ENCODE measurements at regions not wholly inside any gene's neighbourhood (a gene's known extent, or its start where the extent isn't known, plus 50 kb on each side); places are given as distances from the start of the nearest gene placed in this dataset.

DNA sequence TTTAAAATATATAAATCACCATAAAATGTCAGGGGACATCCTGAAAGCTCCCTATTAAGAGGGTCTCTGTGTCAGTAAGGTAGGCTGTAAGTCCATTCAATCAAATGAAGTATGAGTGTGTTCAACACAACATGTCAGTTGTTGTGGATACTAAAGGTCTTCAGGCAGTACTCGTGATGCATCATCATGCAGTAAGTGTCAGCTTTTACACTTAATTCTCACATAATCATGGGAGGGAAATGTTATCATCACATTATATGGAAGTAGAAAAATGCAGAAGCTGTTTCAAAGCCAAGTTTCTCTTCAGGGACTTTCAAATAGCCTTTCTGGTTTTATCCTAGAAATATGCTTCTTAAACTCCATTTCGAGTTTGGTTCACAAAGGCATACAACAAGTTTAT is 477.1 kb upstream of the ID2 start:
- no peak for DNase-seq (ENCODE audit: low spot score)
- intact Hi-C loops (cut with DNase I): no loop called here

DNA sequence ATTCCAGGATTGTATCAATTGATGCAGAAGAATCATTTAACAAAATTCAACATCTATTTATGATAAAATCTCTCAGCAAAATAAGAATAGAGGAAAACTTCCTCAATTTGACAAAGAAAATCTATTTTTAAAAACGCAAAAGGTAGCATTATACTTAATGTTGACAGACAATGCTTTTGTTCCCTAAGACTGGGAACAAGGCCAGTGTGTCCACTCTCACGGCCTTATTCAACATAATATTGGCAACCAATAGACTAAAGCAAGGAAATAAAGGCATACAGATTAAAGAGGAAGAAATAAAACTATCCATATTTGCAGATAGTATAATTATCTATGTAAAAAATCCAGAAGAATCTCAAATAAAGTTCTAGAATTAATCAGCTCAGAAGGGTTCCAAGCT is 472.4 kb upstream of the ID2 start:
- DNase-seq (ENCODE audit: low spot score): no peak
- intact Hi-C loops (cut with DNase I): no loop called here

DNA sequence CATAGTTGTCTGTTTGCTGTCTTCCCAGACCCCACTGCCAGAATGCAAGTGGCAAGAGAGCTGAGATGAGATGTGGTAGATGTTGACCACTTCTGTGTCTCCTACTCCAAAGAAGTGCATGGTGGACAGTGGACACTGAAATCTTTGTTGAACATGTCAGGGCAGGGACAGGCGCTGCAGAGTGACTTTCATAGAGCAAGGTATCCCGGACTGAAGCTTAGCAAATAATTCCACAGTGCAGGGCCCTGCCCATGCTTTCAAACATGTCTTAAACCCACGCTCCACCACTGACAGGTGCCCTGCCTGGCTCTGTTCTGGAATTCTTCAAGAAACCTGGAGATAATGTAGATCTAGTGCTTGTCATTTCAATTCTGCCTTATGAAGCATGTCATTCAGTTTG is 470.5 kb upstream of the ID2 start:
- intact Hi-C loops (cut with DNase I): no loop called here
- DNase-seq (ENCODE audit: low spot score): no peak

GRCh38 chr2:8212239-8212638 is 469.6 kb upstream of the ID2 start:
- no peak for DNase-seq (ENCODE audit: low spot score)
- intact Hi-C loops (cut with DNase I): no loop called here

DNA sequence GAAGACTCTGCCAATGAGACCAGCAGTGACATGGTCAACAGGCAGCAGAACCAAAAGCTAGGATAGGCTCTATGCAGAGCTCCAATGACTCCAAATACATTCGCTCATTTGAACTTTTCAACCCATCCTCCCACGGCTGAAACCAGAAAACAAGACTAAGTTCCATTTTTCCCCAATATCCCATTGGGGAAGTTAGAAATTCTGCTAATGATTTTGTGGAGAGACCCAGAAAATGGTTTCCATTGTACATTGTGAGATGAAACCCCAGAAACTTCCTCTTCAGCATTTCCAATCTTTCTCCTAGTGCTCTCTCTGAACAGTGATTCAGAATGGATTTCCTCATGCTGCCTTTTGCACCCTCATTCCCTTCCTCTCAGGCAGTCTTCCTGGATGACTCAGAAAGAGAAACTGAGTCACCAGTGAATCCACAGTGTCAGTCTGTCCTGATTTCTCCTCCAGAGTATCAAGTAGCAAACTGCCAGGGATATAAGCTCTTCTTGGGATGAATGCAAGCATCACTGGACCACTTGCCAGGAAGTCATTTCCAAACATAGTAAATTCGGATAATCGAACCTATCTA is 467.7 kb upstream of the ID2 start:
- intact Hi-C loops (cut with DNase I): no loop called here
- no peak for DNase-seq (ENCODE audit: low spot score)

- no peak for DNase-seq (ENCODE audit: low spot score)
- intact Hi-C loops (cut with DNase I): no loop called here
Observed at GRCh38 chr2:8215159-8215863, 466.5 kb upstream of the ID2 start.

DNA sequence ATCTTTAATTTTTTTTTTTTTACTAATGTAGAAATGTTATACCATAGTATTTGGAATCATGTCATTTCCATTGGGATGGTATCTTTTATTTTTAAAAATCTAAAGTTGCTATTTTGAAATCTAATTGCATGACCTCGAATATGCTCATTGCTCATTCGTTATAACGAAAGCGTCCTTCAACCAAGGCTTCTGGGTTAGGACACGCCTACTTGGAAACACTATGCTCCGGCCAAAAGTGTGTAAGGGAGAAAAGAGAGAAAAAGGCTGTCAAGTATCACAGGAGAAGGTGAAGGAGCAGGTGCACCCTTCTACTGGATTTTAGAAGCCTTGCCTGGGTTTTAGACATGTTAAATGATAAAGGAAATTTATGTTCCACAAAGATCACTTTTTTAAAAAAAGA is 465.9 kb upstream of the ID2 start:
- intact Hi-C loops (cut with DNase I): no loop called here
- no peak for DNase-seq (ENCODE audit: low spot score)

GRCh38 chr2:8216397-8216796 is 465.5 kb upstream of the ID2 start:
- intact Hi-C loops (cut with DNase I): no loop called here
- DNase-seq (ENCODE audit: low spot score): no peak

- intact Hi-C loops (cut with DNase I): no loop called here
- no peak for DNase-seq (ENCODE audit: low spot score)
Observed at GRCh38 chr2:8217468-8218030, 464.3 kb upstream of the ID2 start.

GRCh38 chr2:8219096-8219495 is 462.8 kb upstream of the ID2 start:
- no peak for DNase-seq (ENCODE audit: low spot score)
- intact Hi-C loops (cut with DNase I): no loop called here

- intact Hi-C loops (cut with DNase I): no loop called here
- peak; percentile 79 for DNase-seq (ENCODE audit: low spot score)
Observed at GRCh38 chr2:8219631-8220355, 462.1 kb upstream of the ID2 start.

DNA sequence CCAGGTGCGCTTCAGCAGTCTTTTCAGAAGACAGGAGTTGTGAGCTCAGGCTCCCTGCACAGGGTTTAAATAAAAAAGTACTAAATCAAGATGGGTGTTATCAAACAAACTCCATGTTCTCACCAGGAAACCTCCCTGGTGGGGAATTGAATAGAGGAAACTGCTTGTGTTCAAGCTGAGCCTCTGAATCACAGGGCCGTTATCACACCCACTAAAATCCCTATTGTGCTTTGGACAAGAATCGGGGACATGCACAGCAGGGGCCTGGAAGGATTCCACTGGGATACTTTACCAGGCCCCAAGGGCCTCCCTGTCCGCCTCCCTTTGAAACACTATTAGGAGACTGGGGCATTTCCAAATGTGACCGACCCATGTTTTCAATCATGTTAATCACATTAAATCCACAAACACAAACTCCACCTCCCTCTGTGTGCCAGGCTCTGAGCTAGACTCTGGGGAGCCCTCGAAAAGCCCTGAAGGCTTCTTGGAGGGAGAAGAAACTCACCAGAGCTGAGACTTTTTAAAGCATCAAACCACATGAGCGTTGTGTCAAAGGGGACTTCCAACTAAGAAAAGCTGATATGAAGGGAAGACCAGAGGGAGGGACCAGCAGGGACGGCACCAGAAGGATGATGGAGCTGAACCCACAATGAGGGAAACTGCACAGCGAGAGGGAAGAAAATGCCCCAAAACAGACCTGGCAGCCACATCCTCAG is 458.7 kb upstream of the ID2 start:
- intact Hi-C loops (cut with DNase I): no loop called here
- no peak for DNase-seq (ENCODE audit: low spot score)

GRCh38 chr2:8223695-8224346 is 458.0 kb upstream of the ID2 start:
- intact Hi-C loops (cut with DNase I): no loop called here
- DNase-seq (ENCODE audit: low spot score): no peak

DNA sequence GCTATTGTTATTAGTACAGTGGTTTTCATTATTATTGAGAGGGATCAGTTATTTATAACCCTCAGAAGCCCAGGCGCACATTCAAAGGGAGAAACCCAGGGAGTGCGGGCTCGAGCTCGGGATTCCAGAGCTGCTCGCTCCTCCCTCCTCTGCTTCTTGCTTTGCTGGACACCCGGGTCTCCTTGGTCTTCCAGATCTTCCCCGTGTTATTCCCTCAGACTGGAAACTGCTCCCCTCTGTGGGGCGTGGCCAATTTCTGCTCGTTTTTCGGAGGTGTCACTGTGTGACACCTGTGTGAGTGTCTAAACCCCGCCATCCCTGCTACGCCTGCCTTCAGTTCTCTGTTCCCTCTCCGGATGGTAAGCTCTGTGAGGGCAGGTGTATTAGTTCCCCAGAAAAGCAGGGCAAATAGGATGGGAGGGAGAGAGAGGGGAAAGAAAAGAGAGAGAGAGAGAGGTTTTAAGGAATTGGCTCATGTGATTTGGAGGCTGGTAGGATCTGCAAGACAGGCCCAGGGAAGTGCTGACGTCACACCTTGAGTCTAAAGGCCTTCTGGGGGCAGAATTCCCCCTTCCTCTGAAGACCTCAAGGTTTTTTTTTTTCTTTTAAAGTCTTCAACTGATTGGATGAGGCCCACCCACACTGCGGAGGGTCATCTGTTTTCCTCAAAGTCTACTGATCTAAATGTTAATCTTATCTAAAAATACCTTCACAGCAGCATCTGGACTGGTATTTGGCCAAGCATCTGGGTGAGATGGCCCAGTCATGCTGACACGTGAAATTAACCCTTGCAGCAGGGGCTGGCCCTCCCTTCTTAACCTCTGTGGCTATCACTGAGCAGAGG is 457.3 kb upstream of the ID2 start:
- intact Hi-C loops (cut with DNase I): no loop called here

DNA sequence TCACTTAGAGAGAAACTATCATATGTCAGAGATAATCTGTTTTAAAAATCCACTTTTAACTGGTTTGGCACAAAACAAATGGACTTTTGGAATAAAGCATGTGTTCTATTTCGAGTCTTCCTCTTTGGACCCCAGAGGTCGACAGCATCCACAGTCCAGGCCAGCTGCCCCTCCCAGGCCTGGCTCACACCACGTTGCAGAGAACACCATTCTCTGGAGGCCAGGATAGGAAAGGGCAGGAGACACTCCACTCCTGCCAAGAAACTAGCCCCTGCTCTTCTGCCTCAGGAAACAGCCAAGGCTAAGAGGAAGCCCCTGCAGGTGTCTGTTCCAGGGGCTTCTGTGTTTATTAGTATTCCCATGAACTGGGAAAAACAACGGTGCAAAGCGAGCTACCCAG is 456.6 kb upstream of the ID2 start:
- DNase-seq (ENCODE audit: low spot score): no peak
- intact Hi-C loops (cut with DNase I): no loop called here

More for the DNA sequence above, 457.3 kb upstream of the ID2 start:
- DNase-seq (ENCODE audit: low spot score): no peak

- DNase-seq (ENCODE audit: low spot score): no peak
Observed at GRCh38 chr2:8225798-8226197, 456.1 kb upstream of the ID2 start.

GRCh38 chr2:8229546-8229986 is 452.3 kb upstream of the ID2 start:
- intact Hi-C loops (cut with DNase I): no loop called here
- DNase-seq (ENCODE audit: low spot score): peak; percentile 84

More at GRCh38 chr2:8225798-8226197, 456.1 kb upstream of the ID2 start:
- intact Hi-C loops (cut with DNase I): no loop called here

GRCh38 chr2:8230466-8230865 is 451.4 kb upstream of the ID2 start:
- DNase-seq (ENCODE audit: low spot score): no peak
- intact Hi-C loops (cut with DNase I): loop anchor here in 1 of 2 donors (2.0 kb wide), 1 partner anchor 62 kb away; no protein-coding TSS in a partner anchor
